ENCODE measurements at regions not wholly inside any gene's neighbourhood (a gene's known extent, or its start where the extent isn't known, plus 50 kb on each side); places are given as distances from the start of the nearest gene placed in this dataset.

- Histone ChIP-seq H3K36me3 (ENCODE audit: insufficient read depth, low read length) (no peaks in the 10 kb centered on the region), H3K4me3 (ENCODE audit: insufficient read depth, low read length) (no peak overlapping the region), H4K20me1 (ENCODE audit: insufficient read depth, low read length) (no peaks in the 10 kb centered on the region), H2AFZ (ENCODE audit: low read length) (no peak overlapping the region), H3K9me3 (ENCODE audit: low read depth, low read length) (no peaks in the 10 kb centered on the region), H3K79me2 (ENCODE audit: insufficient read depth, low read length) (no peaks in the 10 kb centered on the region), H3K4me2 (ENCODE audit: insufficient read depth, low read length) (no peak overlapping the region), H3K27me3 (ENCODE audit: insufficient read depth, low read length) (no peaks in the 10 kb centered on the region), H3K27ac (ENCODE audit: low read depth, low read length) (no peak overlapping the region), H3K4me1 (ENCODE audit: insufficient read depth, low read length) (peaks cover 4% of the 10 kb centered on the region)
- no peak for DNase-seq (ENCODE audit: insufficient read length, low spot score, missing footprints)
- no peak for TF ChIP-seq CTCF (IDR thresholded peaks at IDR 0.05; ENCODE audit: extremely low read depth, low read depth, low read length)
Observed at GRCh38 chr5:77874691-77875090, 98.6 kb upstream of the TBCA start.

GRCh38 chr5:77873239-77873638 lies 97.1 kb upstream of the TBCA start:
- Histone ChIP-seq H3K79me2 (ENCODE audit: insufficient read depth, low read length) (no peaks in the 10 kb centered on the region), H3K4me2 (ENCODE audit: insufficient read depth, low read length) (no peak overlapping the region), H3K27me3 (ENCODE audit: insufficient read depth, low read length) (no peaks in the 10 kb centered on the region), H4K20me1 (ENCODE audit: insufficient read depth, low read length) (no peaks in the 10 kb centered on the region), H3K4me3 (ENCODE audit: insufficient read depth, low read length) (no peak overlapping the region), H3K27ac (ENCODE audit: low read depth, low read length) (no peak overlapping the region), H3K9me3 (ENCODE audit: low read depth, low read length) (no peaks in the 10 kb centered on the region), H3K4me1 (ENCODE audit: insufficient read depth, low read length) (peaks cover 7% of the 10 kb centered on the region), H2AFZ (ENCODE audit: low read length) (no peak overlapping the region), H3K36me3 (ENCODE audit: insufficient read depth, low read length) (no peaks in the 10 kb centered on the region)
- no peak for TF ChIP-seq CTCF (IDR thresholded peaks at IDR 0.05; ENCODE audit: extremely low read depth, low read depth, low read length)
- no peak for DNase-seq (ENCODE audit: insufficient read length, low spot score, missing footprints)

- Histone ChIP-seq H3K27me3 (ENCODE audit: insufficient read depth, low read length) (no peaks in the 10 kb centered on the region), H3K36me3 (ENCODE audit: insufficient read depth, low read length) (no peaks in the 10 kb centered on the region), H3K4me3 (ENCODE audit: insufficient read depth, low read length) (no peak overlapping the region), H3K9me3 (ENCODE audit: low read depth, low read length) (no peaks in the 10 kb centered on the region), H3K4me2 (ENCODE audit: insufficient read depth, low read length) (no peak overlapping the region), H4K20me1 (ENCODE audit: insufficient read depth, low read length) (no peaks in the 10 kb centered on the region), H3K4me1 (ENCODE audit: insufficient read depth, low read length) (peaks cover 14% of the 10 kb centered on the region), H3K27ac (ENCODE audit: low read depth, low read length) (no peak overlapping the region), H2AFZ (ENCODE audit: low read length) (no peak overlapping the region), H3K79me2 (ENCODE audit: insufficient read depth, low read length) (no peaks in the 10 kb centered on the region)
- no peak for TF ChIP-seq CTCF (IDR thresholded peaks at IDR 0.05; ENCODE audit: extremely low read depth, low read depth, low read length)
- DNase-seq (ENCODE audit: insufficient read length, low spot score, missing footprints) = no peak
Observed at GRCh38 chr5:77871946-77872345, 95.8 kb upstream of the TBCA start.

GRCh38 chr5:77871016-77871415 lies 94.9 kb upstream of the TBCA start:
- Histone ChIP-seq H4K20me1 (ENCODE audit: insufficient read depth, low read length) (no peaks in the 10 kb centered on the region), H3K9me3 (ENCODE audit: low read depth, low read length) (no peaks in the 10 kb centered on the region), H3K4me1 (ENCODE audit: insufficient read depth, low read length) (peaks cover 14% of the 10 kb centered on the region), H3K27ac (ENCODE audit: low read depth, low read length) (no peak overlapping the region), H2AFZ (ENCODE audit: low read length) (no peak overlapping the region), H3K4me2 (ENCODE audit: insufficient read depth, low read length) (no peak overlapping the region), H3K36me3 (ENCODE audit: insufficient read depth, low read length) (no peaks in the 10 kb centered on the region), H3K79me2 (ENCODE audit: insufficient read depth, low read length) (no peaks in the 10 kb centered on the region), H3K4me3 (ENCODE audit: insufficient read depth, low read length) (no peak overlapping the region), H3K27me3 (ENCODE audit: insufficient read depth, low read length) (no peaks in the 10 kb centered on the region)
- no peak for DNase-seq (ENCODE audit: insufficient read length, low spot score, missing footprints)
- TF ChIP-seq CTCF (IDR thresholded peaks at IDR 0.05; ENCODE audit: extremely low read depth, low read depth, low read length) = no peak
